MCF 10A (cell line): ENCODE measurements at regions not wholly inside any gene's neighbourhood (a gene's known extent, or its start where the extent isn't known, plus 50 kb on each side); places are given as distances from the start of the nearest gene placed in this dataset.
A peak's percentile ranks its signal among the peaks of the same experiment; 100 is the strongest.

Source experiments
- BruUV-seq: library from RNA; stranded (reverse); fragments of 400-500 nt; replicated peaks from 2 replicates; lab custom pipeline; 2021; lab: Mats Ljungman, UMichigan
- CTCF ChIA-PET: fragments of 300-600 bp; sonication (Branson Sonifier 250); formaldehyde crosslinking; extraction: SDS; loops from one replicate; lab custom pipeline; 2021; ENCODE audit warnings: antibody characterized with exemption, inconsistent platforms; lab: Yijun Ruan, JAX
- POLR2A ChIA-PET: fragments of 300-600, 350-650 bp; sonication (Branson Sonifier 250); formaldehyde crosslinking; extraction: SDS; loops from one replicate; lab custom pipeline; 2020; ENCODE audit warnings: antibody characterized with exemption, inconsistent platforms; lab: Yijun Ruan, JAX
- DNase-seq: peaks from one replicate; pipeline ENCODE4 v3.0.0-alpha.2; 2018; ENCODE audit not compliant: unreplicated experiment
- H3K27ac Mint-ChIP-seq: one replicate; pipeline ENCODE4 v1.8.0; 2022; ENCODE audit warnings: mild to moderate bottlenecking, low read depth, mixed read lengths; ENCODE audit not compliant: unreplicated experiment
- H3K27me3 Mint-ChIP-seq: one replicate; pipeline ENCODE4 v1.8.0; 2022; ENCODE audit warnings: mixed read lengths; ENCODE audit not compliant: insufficient read depth, unreplicated experiment
- H3K36me3 Mint-ChIP-seq: one replicate; pipeline ENCODE4 v1.8.0; 2022; ENCODE audit warnings: mild to moderate bottlenecking, moderate library complexity, mixed read lengths; ENCODE audit not compliant: insufficient read depth, unreplicated experiment
- H3K4me1 Mint-ChIP-seq: one replicate; pipeline ENCODE4 v1.8.0; 2022; ENCODE audit warnings: mixed read lengths; ENCODE audit not compliant: insufficient read depth, unreplicated experiment
- H3K4me3 Mint-ChIP-seq: one replicate; pipeline ENCODE4 v1.8.0; 2022; ENCODE audit warnings: mild to moderate bottlenecking, moderate library complexity, mixed read lengths; ENCODE audit not compliant: unreplicated experiment
- H3K9me3 Mint-ChIP-seq: one replicate; pipeline ENCODE4 v1.8.0; 2022; ENCODE audit warnings: mixed read lengths; ENCODE audit not compliant: unreplicated experiment
- CTCF ChIP-seq: fragments of 200-600 bp; IDR thresholded peaks from one replicate; pipeline ENCODE4 v1.8.0; 2022; ENCODE audit warnings: antibody characterized with exemption, mild to moderate bottlenecking; ENCODE audit not compliant: unreplicated experiment
- intact Hi-C: fragments of 100-400 bp; cut with micrococcal nuclease; formaldehyde crosslinking; loops from 2 replicates; pipeline ENCODE4 v1.14.1; 2022

- no peak overlapping the region for H3K27ac Mint-ChIP-seq
- ChIA-PET CTCF (interaction anchor here (0.6 to 1.1 kb wide), 3 partner anchors 144 to 466 kb away, joined by 3 to 4 read pairs (median 3); no protein-coding TSS in a partner anchor), POLR2A (no interaction called here)
- H3K4me1 Mint-ChIP-seq, result no peaks in the 10 kb centered on the region
- H3K9me3 Mint-ChIP-seq, result no peaks in the 10 kb centered on the region
- TF ChIP-seq CTCF, result no peak
- H3K36me3 Mint-ChIP-seq, result no peaks in the 10 kb centered on the region
- no peaks in the 10 kb centered on the region for H3K27me3 Mint-ChIP-seq
- no peak for DNase-seq
- intact Hi-C loops, result no loop called here
- no peak overlapping the region for H3K4me3 Mint-ChIP-seq
- no TSS peak for BruUV-seq
Observed at GRCh38 chr5:23353286-23353685, 154.1 kb upstream of the PRDM9 start.

DNA sequence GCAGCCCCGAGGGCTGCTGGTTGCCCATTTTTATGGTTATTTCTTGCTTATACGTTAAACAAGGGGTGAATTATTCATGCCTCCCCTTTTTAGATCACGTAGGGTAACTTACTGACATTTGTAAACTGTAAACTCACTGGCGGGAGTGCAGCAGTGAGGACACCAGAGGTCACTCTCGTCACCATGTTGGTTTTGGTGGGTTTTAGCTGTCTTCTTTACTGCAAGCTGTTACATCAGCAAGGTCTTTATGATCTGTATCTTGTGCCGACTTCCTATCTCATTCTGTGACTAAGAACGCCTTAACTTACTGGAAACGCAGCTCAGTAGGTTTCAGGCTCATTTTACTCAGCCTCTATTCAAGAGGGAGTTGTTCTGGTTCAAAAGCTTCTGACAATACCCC lies 155.0 kb upstream of the PRDM9 start:
- no TSS peak for BruUV-seq
- CTCF ChIA-PET, result interaction anchor here (0.5 to 1.1 kb wide), 10 partner anchors 50 to 1253 kb away, joined by 3 to 4 read pairs (median 3); no protein-coding TSS in a partner anchor
- H3K4me3 Mint-ChIP-seq, result no peak overlapping the region

DNA sequence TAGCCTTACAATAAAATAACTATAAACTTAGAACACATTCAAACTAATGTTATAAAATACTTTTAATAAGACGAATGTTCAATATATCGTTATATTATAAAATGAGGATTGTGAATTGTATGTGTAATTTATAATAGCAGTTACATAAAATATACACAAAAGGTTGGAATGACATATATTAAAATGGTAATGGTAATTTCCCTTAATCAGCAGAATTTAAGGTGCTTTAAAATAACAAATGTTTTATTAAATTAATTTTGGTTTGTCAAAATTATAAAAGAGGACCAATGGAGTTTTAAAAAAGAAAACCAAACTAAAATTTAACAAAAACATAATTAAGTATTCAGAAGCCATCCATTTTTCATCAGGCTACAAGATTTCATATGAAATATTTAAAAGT lies 164.3 kb upstream of the PRDM9 start:
- no peaks in the 10 kb centered on the region for H3K36me3 Mint-ChIP-seq
- CTCF ChIA-PET, result no interaction called here
- intact Hi-C loops, result no loop called here
- TF ChIP-seq CTCF, result no peak
- no peaks in the 10 kb centered on the region for H3K27me3 Mint-ChIP-seq
- H3K4me3 Mint-ChIP-seq, result no peak overlapping the region
- POLR2A ChIA-PET, result no interaction called here
- no peak overlapping the region for H3K27ac Mint-ChIP-seq
- H3K4me1 Mint-ChIP-seq, result no peaks in the 10 kb centered on the region
- no peak for DNase-seq
- no peaks in the 10 kb centered on the region for H3K9me3 Mint-ChIP-seq
- BruUV-seq, result no TSS peak

More for the DNA sequence above, 155.0 kb upstream of the PRDM9 start:
- Mint-ChIP-seq H3K27me3 (no peaks in the 10 kb centered on the region), H3K27ac (no peak overlapping the region), H3K36me3 (no peaks in the 10 kb centered on the region), H3K4me1 (no peaks in the 10 kb centered on the region), H3K9me3 (no peaks in the 10 kb centered on the region)
- peak; percentile 39 for DNase-seq
- POLR2A ChIA-PET, result interaction anchor here (0.7 kb wide), 1 partner anchor 1468 kb away, joined by 3 read pairs; no protein-coding TSS in a partner anchor
- intact Hi-C loops, result loop anchor here (1.0 kb wide), 2 partner anchors 155 to 390 kb away; partner anchors contain the start of gene PRDM9
- TF ChIP-seq CTCF, result peak; percentile 34

- no peaks in the 10 kb centered on the region for H3K9me3 Mint-ChIP-seq
- H3K4me3 Mint-ChIP-seq, result no peak overlapping the region
- POLR2A ChIA-PET, result no interaction called here
- no TSS peak for BruUV-seq
- peak; percentile 55 for TF ChIP-seq CTCF
- intact Hi-C loops, result loop anchor here (5.0 to 10.0 kb wide), 2 partner anchors 128 to 410 kb away; no protein-coding TSS in a partner anchor
- DNase-seq, result peak; percentile 51
- H3K4me1 Mint-ChIP-seq, result no peaks in the 10 kb centered on the region
- no peak overlapping the region for H3K27ac Mint-ChIP-seq
- no peaks in the 10 kb centered on the region for H3K27me3 Mint-ChIP-seq
- H3K36me3 Mint-ChIP-seq, result no peaks in the 10 kb centered on the region
- CTCF ChIA-PET, result interaction anchor here (0.6 to 1.7 kb wide), 9 partner anchors 11 to 1521 kb away, joined by 3 to 8 read pairs (median 4); no protein-coding TSS in a partner anchor
Observed at GRCh38 chr5:23332650-23333251, 174.7 kb upstream of the PRDM9 start.
